GM12875 (cell line): ENCODE measurements at regions not wholly inside any gene's neighbourhood (a gene's known extent, or its start where the extent isn't known, plus 50 kb on each side); places are given as distances from the start of the nearest gene placed in this dataset.

Experiments
- H3K4me3 ChIP-seq: one replicate; pipeline ENCODE4 v1.5.1; 2011; ENCODE audit warnings: low read depth, low read length, control low read depth
- CTCF ChIP-seq: IDR thresholded peaks from 2 replicates; pipeline ENCODE4 v1.5.1; 2011; ENCODE audit warnings: low read depth, mild to moderate bottlenecking, control low read depth, inconsistent platforms, low read length, moderate library complexity, borderline replicate concordance; ENCODE audit not compliant: insufficient read depth

GRCh38 chr9:20016611-20017010 lies 227.8 kb upstream of the SLC24A2 start:
- no peak for TF ChIP-seq CTCF
- H3K4me3 ChIP-seq: no peak overlapping the region

- H3K4me3 ChIP-seq: no peak overlapping the region
- no peak for TF ChIP-seq CTCF
Measured at GRCh38 chr9:20015427-20015931, 226.6 kb upstream of the SLC24A2 start.

- no peak for TF ChIP-seq CTCF
Measured at GRCh38 chr9:20014168-20014567, 225.3 kb upstream of the SLC24A2 start.

GRCh38 chr9:20012232-20012631 lies 223.4 kb upstream of the SLC24A2 start:
- no peak for TF ChIP-seq CTCF

More at GRCh38 chr9:20014168-20014567, 225.3 kb upstream of the SLC24A2 start:
- no peak overlapping the region for H3K4me3 ChIP-seq

GRCh38 chr9:20009606-20010005 lies 220.8 kb upstream of the SLC24A2 start:
- no peak for TF ChIP-seq CTCF
- no peak overlapping the region for H3K4me3 ChIP-seq

More at GRCh38 chr9:20012232-20012631, 223.4 kb upstream of the SLC24A2 start:
- no peak overlapping the region for H3K4me3 ChIP-seq

- no peak overlapping the region for H3K4me3 ChIP-seq
- TF ChIP-seq CTCF: no peak
Measured at GRCh38 chr9:20002011-20002410, 213.2 kb upstream of the SLC24A2 start.

- no peak overlapping the region for H3K4me3 ChIP-seq
- TF ChIP-seq CTCF: no peak
Measured at GRCh38 chr9:20001058-20001457, 212.2 kb upstream of the SLC24A2 start.
